ENCODE measurements at regions not wholly inside any gene's neighbourhood (a gene's known extent, or its start where the extent isn't known, plus 50 kb on each side); places are given as distances from the start of the nearest gene placed in this dataset.

DNA sequence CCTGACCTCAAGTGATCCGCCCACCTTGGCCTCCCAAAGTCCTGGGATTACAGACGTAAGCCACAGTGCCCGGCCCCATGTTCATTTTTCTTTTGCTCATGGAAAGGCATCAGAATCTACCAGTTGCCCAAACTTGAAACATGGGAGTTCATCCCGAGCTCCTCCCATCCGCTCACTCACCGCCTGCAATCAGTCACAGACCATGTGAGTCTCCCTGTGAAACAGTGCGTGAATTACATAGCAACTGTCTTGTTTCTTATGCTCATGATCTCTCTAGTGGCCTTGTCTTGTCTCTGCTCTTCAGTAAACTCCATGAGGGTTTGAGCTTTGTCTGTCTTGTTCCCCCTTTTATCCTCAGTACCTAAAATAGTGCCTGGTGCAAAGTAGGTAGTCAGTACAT, 52.1 kb upstream of the TNRC6A start:
- no peaks in the 10 kb centered on the region for H3K4me1 Mint-ChIP-seq
- no CpG with 5 or more reads among the region's 7 CpGs for whole genome bisulfite sequencing (ENCODE audit: extremely low coverage, insufficient read length, low lambda C conversion rate)
- no peak overlapping the region for H2BK12ac ChIP-seq (ENCODE audit: insufficient read length, low read depth, low read length)

More for the DNA sequence above, 52.1 kb upstream of the TNRC6A start:
- Histone ChIP-seq H4K20me1 (ENCODE audit: control insufficient read depth, insufficient read depth, insufficient read length) (no peaks in the 10 kb centered on the region), H2AFZ (ENCODE audit: low read length) (no peak overlapping the region), H2BK15ac (ENCODE audit: low read depth, low read length) (0 out of 2 replicates have a peak overlapping the region, but pooled peaks have one; percentile 24), H3K27me3 (ENCODE audit: insufficient read depth, low read length) (no peaks in the 10 kb centered on the region), H3K9me3 (ENCODE audit: control insufficient read depth, low read depth, low read length) (no peaks in the 10 kb centered on the region), H3K23ac (ENCODE audit: insufficient read length, low read depth, low read length) (no peak overlapping the region), H3K79me2 (ENCODE audit: insufficient read depth, low read length) (no peaks in the 10 kb centered on the region), H2BK120ac (ENCODE audit: low read depth, low read length, poor library complexity, severe bottlenecking) (no peak overlapping the region), H3K79me1 (ENCODE audit: insufficient read depth, low read depth, low read length, poor library complexity, severe bottlenecking) (no peaks in the 10 kb centered on the region), H2AK5ac (ENCODE audit: insufficient read length, low read length) (no peak overlapping the region), H2BK20ac (ENCODE audit: low read depth, low read length, poor library complexity, severe bottlenecking) (no peak overlapping the region), H3K27ac (ENCODE audit: insufficient read length, low read depth, low read length) (no peak overlapping the region), H3K4me1 (ENCODE audit: insufficient read depth, low read length) (no peaks in the 10 kb centered on the region), H3K4me2 (ENCODE audit: insufficient read depth, insufficient read length, low read length) (no peak overlapping the region), H3K56ac (ENCODE audit: insufficient read length, low read depth, low read length) (no peak overlapping the region), H3K4ac (ENCODE audit: low read depth, low read length) (no peak overlapping the region), H3K23me2 (ENCODE audit: insufficient read length, low read depth, low read length, poor library complexity, severe bottlenecking) (no peaks in the 10 kb centered on the region), H4K8ac (replicated peaks; ENCODE audit: insufficient read length, low read depth, low read length) (no peak overlapping the region), H2BK5ac (ENCODE audit: insufficient read length, low read length) (no peak overlapping the region), H3K14ac (ENCODE audit: insufficient read depth, low read length) (no peak overlapping the region), H4K5ac (ENCODE audit: insufficient read length, low read depth, low read length) (no peak overlapping the region), H3K9ac (ENCODE audit: extremely low read depth, insufficient read length, low read length) (no peak overlapping the region), H3T11ph (ENCODE audit: low read length) (no peak overlapping the region), H4K91ac (ENCODE audit: insufficient read length, low read depth, low read length) (no peak overlapping the region), H3K18ac (ENCODE audit: insufficient read length, low read depth, low read length) (no peak overlapping the region)
- no peak for DNase-seq
- no peak overlapping the region for H3K4me3 Mint-ChIP-seq
- no peaks in the 10 kb centered on the region for H3K9me3 Mint-ChIP-seq
- H3K27me3 Mint-ChIP-seq (ENCODE audit: low read depth) = no peaks in the 10 kb centered on the region; the same call in 1 of the 2 replicates
- H3K36me3 Mint-ChIP-seq (ENCODE audit: insufficient read depth in 1 of 3, low read depth in 3 of 3) = no peaks in the 10 kb centered on the region
- H3K27ac Mint-ChIP-seq = peak overlapping the region in 1 of 3 experiments; percentile 17; a peak in 1 of 7 replicates
- no peak for TF ChIP-seq CTCF (conservative IDR thresholded peaks at IDR 0.05)

All from H9 (cell line).